Sigmoid colon (tissue), 6 donors: ENCODE measurements at regions not wholly inside any gene's neighbourhood (a gene's known extent, or its start where the extent isn't known, plus 50 kb on each side); places are given as distances from the start of the nearest gene placed in this dataset.
"Not testable (repeated sequence)": the region's sequence is repeated elsewhere in the genome, so short reads cannot be mapped to it uniquely, and the experiment has no call there.

Experiments
- DNase-seq: peaks from one replicate; pipeline ENCODE4 v3.0.0-alpha.2; 2019
- H3K27ac ChIP-seq, 4 donors: fragments of 200-600 bp; sonication (generic); one replicate each; pipeline ENCODE4 v1.5.1; 2016 to 2019; ENCODE audit warnings: mild to moderate bottlenecking in 1 of 4
- H3K27me3 ChIP-seq, 3 donors: fragments of 200-600 bp; sonication (generic); one replicate each; pipeline ENCODE4 v1.5.1; 2019; ENCODE audit warnings: mild to moderate bottlenecking in 1 of 3
- H3K36me3 ChIP-seq, 4 donors: fragments of 200-600 bp; sonication (generic); one replicate each; pipeline ENCODE4 v1.5.1; 2016 to 2019
- H3K4me1 ChIP-seq, 4 donors: fragments of 200-600 bp; sonication (generic); one replicate each; pipeline ENCODE4 v1.5.1; 2017 to 2019
- H3K4me3 ChIP-seq, 4 donors: fragments of 200-600 bp; sonication (generic); one replicate each; pipeline ENCODE4 v1.5.1; 2017 to 2019; ENCODE audit warnings: mild to moderate bottlenecking in 2 of 4, moderate library complexity in 1 of 4
- H3K9me3 ChIP-seq, 4 donors: fragments of 200-600 bp in 3 of 4; sonication (generic) in 3 of 4; one replicate each; pipeline versions ENCODE4 v1.5.1 to v1.6.1; 2013 to 2019
- EP300 ChIP-seq, 4 donors: sonication (generic); formaldehyde crosslinking; IDR thresholded peaks; one replicate each; pipeline ENCODE4 v1.6.1; 2017; ENCODE audit warnings: antibody characterized with exemption in 4 of 4
- POLR2A ChIP-seq, 2 donors: fragments of 450-650 bp; IDR thresholded peaks; one replicate each; pipeline ENCODE4 v1.6.1; 2016; ENCODE audit warnings: antibody characterized with exemption in 2 of 2, mild to moderate bottlenecking in 2 of 2, moderate library complexity in 2 of 2
- POLR2AphosphoS5 ChIP-seq, 4 donors: sonication (generic); formaldehyde crosslinking; IDR thresholded peaks; one replicate each; pipeline ENCODE4 v1.6.1; 2017; ENCODE audit warnings: antibody characterized with exemption in 4 of 4
- WGBS, 2 donors: extraction: QIAGEN DNeasy Blood & Tissue Kit; methylation state at CpG; one replicate each; pipeline ENCODE4 v1.1.7; 2013; 5-methylcytosine and 5-hydroxymethylcytosine counted together
- intact Hi-C: fragments of 100-400 bp; cut with DNase I; formaldehyde crosslinking; loops from one replicate; pipeline ENCODE4 v1.15.1; 2023
- TF ChIP-seq, protein P1 (sequence below), 4 experiments: fragments of 450-650 bp in 3 of 4; fragments of 200-600 bp in 1 of 4; IDR thresholded peaks; one replicate each; pipeline ENCODE4 v1.5.1; 2016 to 2019; ENCODE audit warnings: antibody characterized with exemption in 4 of 4, mild to moderate bottlenecking in 3 of 4, moderate library complexity in 2 of 4
- donor health status: healthy with polysubstance abuse.
- donor health status: healthy.

DNA sequence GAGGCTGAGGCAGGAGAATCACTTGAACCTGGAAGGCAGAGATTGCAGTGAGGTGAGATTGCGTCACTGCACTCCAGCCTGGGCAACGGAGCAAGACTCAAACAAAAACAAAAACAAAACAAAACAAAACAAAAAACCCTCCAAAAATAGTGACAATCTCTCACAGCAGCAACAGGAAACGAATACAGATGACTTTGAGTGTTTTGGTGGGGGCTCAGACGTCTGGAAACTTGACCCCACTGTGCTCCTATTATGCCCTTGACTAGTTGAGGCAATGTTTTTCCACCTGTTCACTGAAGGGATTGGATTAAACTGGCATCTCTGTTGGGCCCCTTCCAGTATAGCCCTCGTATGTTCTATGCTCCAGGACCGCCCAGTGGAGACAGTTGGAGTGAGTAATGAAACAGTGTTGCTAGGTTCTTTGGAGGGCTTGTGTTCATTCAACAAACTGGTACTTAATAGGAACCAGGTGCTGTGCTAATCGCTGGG, 167.0 kb downstream of the UTP18 start:
- no peaks in the 10 kb centered on the region for H3K9me3 ChIP-seq
- intact Hi-C loops = no loop called here
- no peaks in the 10 kb centered on the region for H3K4me1 ChIP-seq
- no peak for DNase-seq
- 50 to 60% methylated on average over 7 of the region's 7 CpGs for WGBS, 2 donors
- no peaks in the 10 kb centered on the region for H3K36me3 ChIP-seq
- H3K27ac ChIP-seq = no peak overlapping the region
- TF ChIP-seq POLR2AphosphoS5 (IDR thresholded peaks at IDR 0.05) = no peak
- H3K4me3 ChIP-seq = no peak overlapping the region
- no peaks in the 10 kb centered on the region for H3K27me3 ChIP-seq

DNA sequence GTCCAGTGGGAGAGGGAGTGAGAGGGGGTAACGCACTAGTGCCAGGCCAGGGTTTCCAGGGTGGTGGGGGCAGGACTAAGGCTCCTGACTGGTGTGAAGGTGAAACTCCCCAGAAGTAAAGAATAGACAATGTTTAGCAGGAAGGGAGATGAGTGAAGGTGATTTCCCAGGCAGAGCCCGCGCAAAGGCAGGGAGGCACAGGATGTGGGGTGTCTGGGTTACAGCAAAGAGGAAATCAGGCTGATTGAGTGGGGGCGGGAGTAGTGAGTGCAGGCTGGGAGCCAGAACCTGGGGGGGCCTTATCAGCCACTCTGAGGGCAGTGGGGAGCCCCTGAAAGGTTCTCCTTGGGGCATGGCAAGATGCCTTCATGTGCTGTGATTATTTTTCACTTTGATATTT, 167.5 kb downstream of the UTP18 start:
- WGBS, 2 donors = 44 to 78% methylated on average over 4 of the region's 4 CpGs
- DNase-seq = no peak
- H3K27ac ChIP-seq = no peak overlapping the region
- no peaks in the 10 kb centered on the region for H3K27me3 ChIP-seq
- intact Hi-C loops = no loop called here
- no peaks in the 10 kb centered on the region for H3K36me3 ChIP-seq
- TF ChIP-seq EP300 (IDR thresholded peaks at IDR 0.05) (no peak), POLR2AphosphoS5 (IDR thresholded peaks at IDR 0.05) (no peak), POLR2A (IDR thresholded peaks at IDR 0.05) (no peak)
- TF ChIP-seq, protein P1, sequence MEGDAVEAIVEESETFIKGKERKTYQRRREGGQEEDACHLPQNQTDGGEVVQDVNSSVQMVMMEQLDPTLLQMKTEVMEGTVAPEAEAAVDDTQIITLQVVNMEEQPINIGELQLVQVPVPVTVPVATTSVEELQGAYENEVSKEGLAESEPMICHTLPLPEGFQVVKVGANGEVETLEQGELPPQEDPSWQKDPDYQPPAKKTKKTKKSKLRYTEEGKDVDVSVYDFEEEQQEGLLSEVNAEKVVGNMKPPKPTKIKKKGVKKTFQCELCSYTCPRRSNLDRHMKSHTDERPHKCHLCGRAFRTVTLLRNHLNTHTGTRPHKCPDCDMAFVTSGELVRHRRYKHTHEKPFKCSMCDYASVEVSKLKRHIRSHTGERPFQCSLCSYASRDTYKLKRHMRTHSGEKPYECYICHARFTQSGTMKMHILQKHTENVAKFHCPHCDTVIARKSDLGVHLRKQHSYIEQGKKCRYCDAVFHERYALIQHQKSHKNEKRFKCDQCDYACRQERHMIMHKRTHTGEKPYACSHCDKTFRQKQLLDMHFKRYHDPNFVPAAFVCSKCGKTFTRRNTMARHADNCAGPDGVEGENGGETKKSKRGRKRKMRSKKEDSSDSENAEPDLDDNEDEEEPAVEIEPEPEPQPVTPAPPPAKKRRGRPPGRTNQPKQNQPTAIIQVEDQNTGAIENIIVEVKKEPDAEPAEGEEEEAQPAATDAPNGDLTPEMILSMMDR (IDR thresholded peaks at IDR 0.05) = no peak
- no peaks in the 10 kb centered on the region for H3K4me1 ChIP-seq
- no peaks in the 10 kb centered on the region for H3K9me3 ChIP-seq
- no peak overlapping the region for H3K4me3 ChIP-seq

DNA sequence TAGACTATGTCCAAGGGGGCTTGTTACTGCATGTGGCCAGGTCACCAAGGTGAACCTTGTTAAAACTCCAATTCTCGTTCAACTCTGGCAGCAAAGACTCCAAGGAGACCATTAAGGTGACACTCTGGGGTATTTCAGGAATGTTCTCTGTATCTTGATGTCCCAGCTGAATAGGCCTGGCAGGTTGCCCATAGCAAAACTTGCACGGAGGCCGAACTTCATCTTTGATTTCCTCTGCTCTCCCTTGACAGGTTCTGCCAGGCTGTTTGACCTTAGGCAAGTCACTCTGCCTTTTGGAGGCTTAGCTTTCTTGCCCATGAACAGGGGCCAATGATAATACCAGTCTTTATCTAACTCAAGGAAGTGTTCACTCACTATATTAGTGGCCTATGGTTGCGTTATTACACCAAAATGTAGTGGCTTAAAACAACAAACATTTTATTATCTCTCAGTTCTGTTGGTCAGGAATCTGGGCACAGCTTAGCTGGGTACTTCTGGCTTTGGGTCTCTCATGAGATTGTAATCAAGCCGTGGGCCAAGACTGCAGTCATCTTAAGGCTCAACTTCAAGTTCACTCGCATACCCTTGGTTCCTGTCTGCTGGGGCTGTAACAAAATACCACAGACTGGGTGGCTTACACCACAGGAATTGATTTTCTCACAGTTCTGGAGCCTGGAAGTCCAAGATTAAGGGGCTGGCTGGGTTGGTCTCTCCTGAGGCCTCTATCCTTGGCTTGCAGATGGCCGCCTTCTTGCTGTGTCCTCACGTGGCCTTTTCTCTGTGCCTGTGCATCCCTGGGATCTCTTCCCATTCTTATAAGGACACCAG, 168.5 kb downstream of the UTP18 start:
- Histone ChIP-seq H3K36me3 (no peaks in the 10 kb centered on the region), H3K27me3 (no peaks in the 10 kb centered on the region), H3K9me3 (no peaks in the 10 kb centered on the region), H3K4me1 (no peaks in the 10 kb centered on the region), H3K4me3 (no peak overlapping the region), H3K27ac (no peak overlapping the region)
- DNase-seq = no peak
- TF ChIP-seq POLR2AphosphoS5 (IDR thresholded peaks at IDR 0.05) = no peak
- TF ChIP-seq, protein P1 (IDR thresholded peaks at IDR 0.05) = no peak
- no peak for TF ChIP-seq POLR2A (IDR thresholded peaks at IDR 0.05)
- no peak for TF ChIP-seq EP300 (IDR thresholded peaks at IDR 0.05)
- intact Hi-C loops = no loop called here
- WGBS, 2 donors = 71 to 76% methylated on average over 8 of the region's 8 CpGs

DNA sequence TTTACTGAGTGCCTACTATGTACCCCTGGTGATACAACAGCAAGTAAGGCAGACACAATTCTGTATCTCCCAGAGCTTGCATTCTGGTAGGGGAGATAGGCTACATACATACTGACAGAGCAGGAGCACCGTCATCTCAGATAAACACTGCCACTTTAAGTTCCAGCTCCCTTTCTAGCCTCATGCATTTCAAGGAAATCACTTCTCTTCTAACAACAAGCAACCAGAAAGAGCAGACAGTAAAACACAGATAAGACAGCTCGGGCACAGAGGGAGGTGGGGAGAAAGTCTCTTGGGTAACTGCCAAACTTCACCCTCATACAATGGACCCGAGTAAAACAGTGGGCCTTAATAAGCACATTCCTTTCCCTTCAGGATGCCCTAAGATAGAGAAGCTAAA, 169.6 kb downstream of the UTP18 start:
- WGBS, 2 donors = 37 to 45% methylated on average over 3 of the region's 3 CpGs
- H3K27me3 ChIP-seq, H3K4me1 ChIP-seq, DNase-seq, H3K4me3 ChIP-seq, H3K36me3 ChIP-seq, H3K27ac ChIP-seq, intact Hi-C loops, H3K9me3 ChIP-seq: not testable (repeated sequence)

DNA sequence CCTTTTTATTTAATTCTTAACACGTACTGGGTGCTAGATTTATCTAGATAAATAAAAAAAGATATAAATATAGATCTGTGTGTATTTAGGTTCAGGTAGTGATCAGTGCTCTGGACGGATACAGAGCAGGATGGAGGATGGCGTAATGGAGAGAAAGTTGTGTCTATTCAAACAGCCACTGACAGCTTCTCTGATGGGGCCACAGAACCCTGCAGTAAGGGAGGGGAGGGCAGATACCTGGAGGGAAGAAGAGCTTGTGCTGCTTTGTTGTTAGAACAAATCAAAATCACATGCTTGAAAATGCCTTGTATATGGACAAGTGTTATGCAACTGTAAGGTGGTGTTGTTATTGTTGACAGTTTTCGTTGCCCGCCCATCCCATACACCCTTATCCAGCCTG, 170.2 kb downstream of the UTP18 start:
- no peaks in the 10 kb centered on the region for H3K36me3 ChIP-seq
- WGBS, 2 donors = 88 to 92% methylated on average over 5 of the region's 5 CpGs
- no peak for DNase-seq

More for the DNA sequence above, 170.2 kb downstream of the UTP18 start:
- Histone ChIP-seq H3K27ac (no peak overlapping the region), H3K4me1 (no peaks in the 10 kb centered on the region), H3K27me3 (no peaks in the 10 kb centered on the region), H3K9me3 (no peaks in the 10 kb centered on the region), H3K4me3 (no peak overlapping the region)
- TF ChIP-seq, protein P1 (IDR thresholded peaks at IDR 0.05) = no peak
- TF ChIP-seq POLR2A (IDR thresholded peaks at IDR 0.05) (no peak), POLR2AphosphoS5 (IDR thresholded peaks at IDR 0.05) (no peak), EP300 (IDR thresholded peaks at IDR 0.05) (no peak)
- intact Hi-C loops = no loop called here
